EH (cell line): ENCODE measurements at regions not wholly inside any gene's neighbourhood (a gene's known extent, or its start where the extent isn't known, plus 50 kb on each side); places are given as distances from the start of the nearest gene placed in this dataset.

ENCODE experiments used
- DNase-seq: peaks from one replicate; pipeline ENCODE4 v3.0.0-alpha.2; 2015; ENCODE audit warnings: low read depth

- peak; percentile 36 for DNase-seq
These were observed 575.8 kb downstream of the TOX3 start for GRCh38 chr16:51971184-51971583.

DNA sequence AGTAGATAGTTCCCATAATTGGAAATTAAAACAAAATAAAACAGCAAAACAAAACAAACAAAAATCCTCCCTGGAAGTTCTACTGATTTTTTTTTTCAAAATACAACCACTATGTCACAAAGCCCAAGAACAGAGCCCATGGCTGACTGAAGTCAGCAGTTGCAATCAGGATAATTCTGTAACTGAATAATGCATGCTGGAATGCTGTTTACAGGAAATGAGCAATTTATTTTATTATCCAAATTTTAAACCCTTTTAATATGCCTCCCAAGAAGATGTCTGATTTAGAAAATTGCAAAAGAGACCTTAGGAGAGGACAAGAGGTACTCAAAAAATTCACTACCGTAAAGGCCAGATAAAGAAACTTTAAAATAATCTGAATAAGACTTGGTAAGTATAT lies 578.2 kb downstream of the TOX3 start:
- DNase-seq, result peak; percentile 29

DNA sequence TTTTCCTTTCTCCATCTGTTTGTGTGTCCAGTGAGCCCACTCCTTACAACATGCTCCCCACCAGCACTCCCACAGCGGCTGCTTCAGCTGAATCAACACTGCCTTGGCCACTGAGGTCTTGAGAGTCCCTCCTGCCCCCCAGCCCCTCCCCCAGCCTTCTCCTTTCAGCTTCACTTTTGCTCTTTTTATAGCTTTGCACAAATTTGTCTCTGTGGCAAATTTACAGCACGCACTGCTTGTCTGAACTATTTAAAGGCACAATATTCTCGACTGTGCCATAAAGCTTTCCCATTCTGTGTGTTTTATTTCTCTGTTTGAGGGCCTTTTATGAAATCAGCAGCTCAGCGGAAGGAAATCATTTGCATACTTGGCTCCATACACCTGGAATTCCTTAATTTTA lies 579.3 kb downstream of the TOX3 start:
- no peak for DNase-seq

DNA sequence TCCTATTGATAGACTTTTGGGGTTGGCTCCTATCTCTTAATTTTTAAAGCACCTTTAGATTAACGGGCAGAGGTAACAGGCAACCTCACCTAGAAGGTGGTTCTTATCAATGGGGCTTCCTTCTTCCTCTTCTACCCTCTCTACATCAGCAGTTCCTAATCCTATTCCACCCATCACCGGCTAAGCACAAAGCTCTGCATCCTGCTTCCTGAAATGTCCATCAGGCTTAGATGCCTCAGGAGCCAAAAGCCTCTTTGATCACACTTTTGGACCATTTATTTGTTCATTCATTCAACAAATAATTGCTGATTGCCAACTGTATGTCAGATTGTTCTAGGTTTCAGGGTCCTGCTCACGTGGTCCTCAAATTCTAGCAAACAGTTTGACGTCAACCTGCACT lies 586.0 kb downstream of the TOX3 start:
- DNase-seq, result no peak

- no peak for DNase-seq
These were observed 593.5 kb downstream of the TOX3 start for GRCh38 chr16:51953286-51953985.

GRCh38 chr16:51952500-51952899 lies 594.4 kb downstream of the TOX3 start:
- DNase-seq, result no peak

GRCh38 chr16:51951668-51952298 lies 595.2 kb downstream of the TOX3 start:
- DNase-seq, result no peak

GRCh38 chr16:51950118-51950780 lies 596.7 kb downstream of the TOX3 start:
- no peak for DNase-seq

DNA sequence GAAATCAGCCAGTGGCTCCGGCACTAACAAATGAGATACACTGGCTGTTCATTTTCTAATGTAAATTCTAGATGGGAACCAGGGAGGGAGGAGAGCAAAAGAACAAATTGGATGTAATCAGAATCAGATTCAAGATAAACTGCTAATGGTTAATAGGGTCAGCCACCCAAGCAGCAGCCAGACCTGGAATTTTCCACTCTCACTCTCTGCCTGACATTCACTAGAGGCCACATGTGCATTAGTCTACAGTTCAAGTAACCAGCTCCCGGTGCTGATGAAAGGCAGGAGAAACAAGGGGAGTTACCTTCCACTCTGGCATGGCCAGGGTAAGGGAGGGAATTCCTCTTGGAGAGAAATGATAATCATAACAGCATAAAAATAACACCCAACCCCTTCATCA lies 597.7 kb downstream of the TOX3 start:
- DNase-seq, result no peak

- DNase-seq, result no peak
These were observed 605.5 kb downstream of the TOX3 start for GRCh38 chr16:51941412-51941811.

DNA sequence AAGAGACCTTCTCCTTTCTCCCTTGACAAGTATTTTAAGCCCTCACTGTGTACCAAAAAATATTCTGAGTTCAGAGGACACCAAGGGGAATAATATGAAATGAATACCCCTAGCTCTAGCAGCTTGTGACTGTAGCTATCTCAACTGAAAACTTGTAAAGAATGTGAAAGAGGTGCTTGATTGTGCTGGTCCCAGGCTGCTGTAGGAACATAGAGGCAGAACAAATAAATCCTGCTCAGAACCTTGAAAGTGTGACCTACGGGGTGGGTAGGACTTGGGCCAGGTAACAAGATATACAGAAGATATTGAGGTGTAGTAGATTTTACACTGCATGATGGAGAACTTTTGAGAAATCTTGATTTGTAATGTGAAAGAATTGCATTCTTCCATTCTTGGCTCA lies 606.8 kb downstream of the TOX3 start:
- no peak for DNase-seq

DNA sequence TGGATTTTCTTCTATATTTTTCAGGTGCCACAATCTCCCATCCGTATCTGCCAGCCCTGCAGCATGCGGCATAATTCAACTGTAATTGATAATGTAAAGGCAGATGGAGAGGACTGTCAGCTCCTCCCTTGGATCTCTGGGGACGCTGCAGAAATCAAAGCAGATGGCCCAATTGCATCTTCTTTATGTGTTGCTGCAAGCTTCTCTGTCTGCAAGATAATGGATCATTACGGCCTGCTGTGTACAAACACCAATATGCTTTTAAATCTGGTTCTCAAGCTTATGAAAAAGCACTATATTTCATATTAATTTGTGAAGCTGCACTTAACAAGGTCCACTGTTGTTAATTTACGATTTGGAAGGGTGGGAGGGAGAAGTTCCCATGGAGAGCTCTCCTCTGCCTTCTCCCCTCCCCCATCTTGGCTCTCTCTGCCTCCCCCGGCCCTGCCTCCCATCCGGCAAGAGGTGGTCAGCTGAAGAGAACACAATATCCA lies 607.5 kb downstream of the TOX3 start:
- DNase-seq, result no peak

GRCh38 chr16:51938861-51939260 lies 608.1 kb downstream of the TOX3 start:
- no peak for DNase-seq

- DNase-seq, result no peak
These were observed 609.2 kb downstream of the TOX3 start for GRCh38 chr16:51937771-51938170.

DNA sequence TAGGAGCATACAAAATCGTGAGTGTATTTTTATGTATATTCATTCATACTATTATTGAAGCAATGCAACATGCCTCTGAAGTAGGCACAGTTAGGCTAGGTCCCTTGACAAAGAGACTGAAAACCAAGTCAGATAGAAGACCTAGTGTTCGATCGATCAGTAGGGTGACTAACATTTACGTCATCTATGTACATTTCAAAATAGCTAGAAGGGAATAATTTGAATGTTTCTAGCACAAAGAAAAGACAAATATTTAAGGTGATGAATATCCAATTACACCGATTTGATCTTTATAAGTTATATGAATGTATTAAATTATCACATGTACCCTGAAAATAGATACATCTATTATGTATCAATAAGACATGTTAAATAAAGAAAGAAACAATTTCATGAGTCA lies 610.1 kb downstream of the TOX3 start:
- DNase-seq, result no peak

GRCh38 chr16:51932317-51932716 lies 614.6 kb downstream of the TOX3 start:
- no peak for DNase-seq

GRCh38 chr16:51931653-51932052 lies 615.3 kb downstream of the TOX3 start:
- no peak for DNase-seq

- no peak for DNase-seq
These were observed 622.2 kb downstream of the TOX3 start for GRCh38 chr16:51924744-51925143.

DNA sequence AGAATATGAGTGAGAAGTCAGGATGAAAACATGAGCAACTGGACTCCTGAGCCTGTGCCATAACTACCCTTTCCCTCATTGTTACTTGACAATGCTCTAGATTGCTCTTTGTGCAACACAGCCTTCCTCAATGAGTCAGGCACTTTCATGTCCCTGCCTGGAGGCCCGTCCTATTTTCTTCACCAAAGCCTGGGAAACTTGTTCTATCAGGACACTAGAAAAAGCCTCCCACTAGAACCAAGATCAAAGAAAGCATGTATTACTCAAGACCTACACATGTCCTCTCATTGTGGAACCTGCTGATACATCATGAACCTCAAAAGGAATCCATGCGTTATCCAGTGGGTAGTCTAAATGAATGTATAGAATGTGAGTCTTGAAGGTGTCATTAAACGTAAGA lies 624.5 kb downstream of the TOX3 start:
- no peak for DNase-seq

DNA sequence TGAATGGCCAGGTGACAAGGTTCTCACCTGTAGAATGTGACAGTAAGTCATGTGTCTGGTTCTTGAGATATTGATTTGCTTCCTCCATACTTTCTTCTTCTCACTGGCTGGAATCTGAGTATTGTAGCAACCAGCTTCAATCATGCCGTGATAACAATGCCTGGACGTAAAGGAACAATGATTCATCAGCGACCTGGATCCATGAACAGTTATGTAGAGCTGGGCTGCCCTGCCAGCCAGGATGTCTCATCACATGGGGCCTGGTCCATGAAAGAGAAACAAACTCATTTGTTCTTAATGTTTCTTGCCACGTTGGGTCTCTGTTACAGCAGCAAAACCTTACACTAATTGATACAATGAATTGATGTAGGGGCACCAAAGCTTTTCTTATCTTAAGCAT lies 627.2 kb downstream of the TOX3 start:
- DNase-seq, result no peak

DNA sequence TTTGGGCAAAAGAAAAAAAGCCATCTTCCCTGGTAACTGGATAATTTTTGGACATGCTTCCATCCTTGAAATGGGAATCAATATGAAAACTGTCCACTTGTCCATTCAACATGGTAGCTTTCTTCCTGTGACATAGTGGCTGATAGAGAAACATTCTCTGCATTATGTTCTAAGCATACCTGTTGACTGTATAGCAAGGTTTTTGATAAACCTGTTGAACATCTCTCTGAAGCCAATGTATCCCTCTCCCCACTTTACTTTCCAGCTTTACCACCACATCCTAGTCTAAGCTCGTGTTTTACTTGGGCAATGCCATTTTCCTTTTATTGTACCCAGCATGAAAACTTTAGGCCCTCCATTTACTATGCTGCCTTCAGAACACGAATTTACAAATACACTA lies 630.1 kb downstream of the TOX3 start:
- DNase-seq, result no peak

DNA sequence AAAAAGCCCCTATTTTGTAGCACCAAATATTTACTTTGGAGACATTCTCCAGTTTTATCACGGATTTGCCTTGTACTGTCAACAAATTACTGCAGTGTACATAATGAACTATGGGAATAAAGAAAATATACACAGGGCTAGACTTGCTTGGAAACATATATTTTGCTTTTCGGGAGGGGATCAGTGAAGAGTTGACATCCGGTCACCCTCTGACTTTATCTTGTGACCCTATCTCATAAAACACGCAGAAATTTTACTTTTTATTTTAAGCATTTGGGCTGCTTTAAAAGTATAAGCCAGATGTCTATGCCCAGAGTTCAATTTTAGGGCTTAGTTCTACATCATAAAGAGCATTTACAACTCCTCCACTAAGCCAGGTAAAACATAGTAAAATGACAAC lies 630.7 kb downstream of the TOX3 start:
- DNase-seq, result no peak

GRCh38 chr16:51907680-51908079 lies 639.3 kb downstream of the TOX3 start:
- DNase-seq, result no peak
